Neuronal stem cell (in vitro differentiated cells): ENCODE measurements at regions not wholly inside any gene's neighbourhood (a gene's known extent, or its start where the extent isn't known, plus 50 kb on each side); places are given as distances from the start of the nearest gene placed in this dataset.

Source experiments
- DNase-seq: peaks from one replicate; pipeline ENCODE4 v3.0.0-alpha.2; 2013; ENCODE audit warnings: low spot score
- H2AFZ ChIP-seq: one replicate; pipeline ENCODE4 v1.6.1; 2013; ENCODE audit warnings: mild to moderate bottlenecking, low read length, inconsistent platforms
- H2AK5ac ChIP-seq: 2 replicates; pipeline ENCODE4 v1.6.1; 2013; ENCODE audit warnings: low read depth, mild to moderate bottlenecking, inconsistent platforms, low read length, moderate library complexity, mixed read lengths
- H2BK120ac ChIP-seq: 2 replicates; pipeline ENCODE4 v1.6.1; 2013; ENCODE audit warnings: low read depth, mild to moderate bottlenecking, inconsistent platforms, low read length, moderate library complexity, mixed read lengths
- H2BK12ac ChIP-seq: one replicate; pipeline ENCODE4 v1.6.1; 2013; ENCODE audit warnings: low read length, inconsistent platforms
- H2BK15ac ChIP-seq: 2 replicates; pipeline ENCODE4 v1.6.1; 2013; ENCODE audit warnings: mild to moderate bottlenecking, low read length, inconsistent platforms, mixed read lengths
- H2BK5ac ChIP-seq: one replicate; pipeline ENCODE4 v1.6.1; 2013; ENCODE audit warnings: inconsistent platforms, mild to moderate bottlenecking, low read length, moderate library complexity
- H3K14ac ChIP-seq: one replicate; pipeline ENCODE4 v1.6.1; 2013; ENCODE audit warnings: low read length, inconsistent platforms
- H3K18ac ChIP-seq: 2 replicates; pipeline ENCODE4 v1.6.1; 2013; ENCODE audit warnings: low read length, inconsistent platforms
- H3K23ac ChIP-seq: 2 replicates; pipeline ENCODE4 v1.6.1; 2013; ENCODE audit warnings: low read depth, mild to moderate bottlenecking, mixed read lengths, low read length, inconsistent platforms; ENCODE audit not compliant: poor library complexity
- H3K27ac ChIP-seq: replicated peaks from 3 replicates; pipeline ENCODE4 v1.5.1; 2013; ENCODE audit warnings: low read length, inconsistent platforms
- H3K27me3 ChIP-seq, 3 experiments: 2 replicates each; pipeline ENCODE4 v1.6.1; 2013; ENCODE audit warnings: low read length in 3 of 3, mild to moderate bottlenecking in 2 of 3, inconsistent platforms in 1 of 3, low read depth in 1 of 3, mixed read lengths in 1 of 3, moderate library complexity in 1 of 3; ENCODE audit not compliant: control insufficient read depth in 3 of 3, insufficient read depth in 3 of 3
- H3K36me3 ChIP-seq, 2 donors: replicated peaks in 1 of 2; 2 replicates each; pipeline ENCODE4 v1.6.1; 2013; ENCODE audit warnings: low read length in 2 of 2; ENCODE audit not compliant: control insufficient read depth in 2 of 2, insufficient read depth in 2 of 2
- H3K4ac ChIP-seq: 2 replicates; pipeline ENCODE4 v1.6.1; 2013; ENCODE audit warnings: inconsistent platforms, mild to moderate bottlenecking, low read length, moderate library complexity
- H3K4me1 ChIP-seq, 2 donors: 1 replicate in 1 of 2; 2 replicates in 1 of 2; pipeline ENCODE4 v1.6.1; 2013; ENCODE audit warnings: low read length in 2 of 2, low read depth in 1 of 2; ENCODE audit not compliant: control insufficient read depth in 2 of 2, insufficient read depth in 1 of 2
- H3K4me2 ChIP-seq: one replicate; pipeline ENCODE4 v1.6.1; 2013; ENCODE audit warnings: mild to moderate bottlenecking, low read length, inconsistent platforms; ENCODE audit not compliant: insufficient read depth, poor library complexity, severe bottlenecking
- H3K4me3 ChIP-seq, 2 donors: 2 replicates each; pipeline ENCODE4 v1.5.1; 2013; ENCODE audit warnings: low read length in 2 of 2, mild to moderate bottlenecking in 2 of 2, inconsistent platforms in 1 of 2, moderate library complexity in 1 of 2
- H3K79me1 ChIP-seq: one replicate; pipeline ENCODE4 v1.6.1; 2013; ENCODE audit warnings: low read depth, mild to moderate bottlenecking, inconsistent platforms, low read length, moderate library complexity
- H3K9ac ChIP-seq: one replicate; pipeline ENCODE4 v1.6.1; 2013; ENCODE audit warnings: mild to moderate bottlenecking, low read depth, low read length, inconsistent platforms; ENCODE audit not compliant: poor library complexity
- H3K9me3 ChIP-seq, 2 donors: replicated peaks in 1 of 2; 2 replicates each; pipeline versions ENCODE3 to v1.6.1; 2013; ENCODE audit warnings: low read length in 2 of 2, mild to moderate bottlenecking in 2 of 2, inconsistent platforms in 1 of 2, low read depth in 1 of 2, mixed read lengths in 1 of 2, moderate library complexity in 1 of 2; ENCODE audit not compliant: control insufficient read depth in 2 of 2, insufficient read depth in 1 of 2
- H4K8ac ChIP-seq: one replicate; pipeline ENCODE4 v1.6.1; 2013; ENCODE audit warnings: low read depth, mild to moderate bottlenecking, inconsistent platforms, low read length, moderate library complexity
- H4K91ac ChIP-seq: one replicate; pipeline ENCODE4 v1.6.1; 2013; ENCODE audit warnings: low read length, low read depth, mild to moderate bottlenecking, inconsistent platforms; ENCODE audit not compliant: poor library complexity
- WGBS, 2 donors: extraction: QIAGEN DNeasy Blood & Tissue Kit; methylation state at CpG; one replicate each; pipeline ENCODE4 v1.1.7; 2013; ENCODE audit warnings: missing lambda C conversion rate in 2 of 2, mixed read lengths in 1 of 2; ENCODE audit not compliant: insufficient read length in 2 of 2, insufficient replicate concordance in 1 of 2; ENCODE audit errors: extremely low coverage in 2 of 2; 5-methylcytosine and 5-hydroxymethylcytosine counted together

DNA sequence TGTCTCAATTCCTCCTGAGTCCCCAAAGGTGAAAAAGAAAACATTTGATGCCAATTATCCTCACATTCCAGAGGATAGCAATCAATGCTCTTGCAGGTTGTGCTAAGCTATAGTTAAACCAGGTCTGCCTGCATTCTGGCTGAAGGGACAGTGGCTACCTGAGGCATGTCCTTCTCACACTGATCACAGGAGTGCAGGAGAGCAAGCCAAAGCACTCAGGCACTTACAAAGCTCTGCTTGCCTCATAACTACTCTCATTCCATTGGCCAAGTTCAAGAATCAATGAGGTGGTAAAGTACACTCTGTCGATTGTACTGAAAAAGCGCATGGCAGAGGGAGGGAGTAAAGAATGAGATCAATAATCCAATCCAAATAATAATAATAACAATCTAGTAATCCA lies 342.0 kb upstream of the PPP2R3A start:
- Histone ChIP-seq H3K4me2 (no peak overlapping the region), H3K4ac (no peak overlapping the region), H2AFZ (no peak overlapping the region), H3K79me1 (no peaks in the 10 kb centered on the region), H3K36me3 (no peaks in the 10 kb centered on the region), H2AK5ac (no peak overlapping the region), H3K4me1 (no peaks in the 10 kb centered on the region), H2BK5ac (no peak overlapping the region), H4K8ac (no peak overlapping the region), H3K9me3 (no peaks in the 10 kb centered on the region), H2BK120ac (no peak overlapping the region), H3K4me3 (no peak overlapping the region), H3K9ac (no peak overlapping the region), H2BK15ac (no peak overlapping the region), H3K27ac (no peak overlapping the region), H3K23ac (no peak overlapping the region), H4K91ac (no peak overlapping the region), H3K27me3 (no peaks in the 10 kb centered on the region), H3K18ac (no peak overlapping the region), H2BK12ac (no peak overlapping the region), H3K14ac (no peak overlapping the region)
- WGBS, 2 donors, result no CpG with 5 or more reads among the region's 2 CpGs
- DNase-seq, result no peak

DNA sequence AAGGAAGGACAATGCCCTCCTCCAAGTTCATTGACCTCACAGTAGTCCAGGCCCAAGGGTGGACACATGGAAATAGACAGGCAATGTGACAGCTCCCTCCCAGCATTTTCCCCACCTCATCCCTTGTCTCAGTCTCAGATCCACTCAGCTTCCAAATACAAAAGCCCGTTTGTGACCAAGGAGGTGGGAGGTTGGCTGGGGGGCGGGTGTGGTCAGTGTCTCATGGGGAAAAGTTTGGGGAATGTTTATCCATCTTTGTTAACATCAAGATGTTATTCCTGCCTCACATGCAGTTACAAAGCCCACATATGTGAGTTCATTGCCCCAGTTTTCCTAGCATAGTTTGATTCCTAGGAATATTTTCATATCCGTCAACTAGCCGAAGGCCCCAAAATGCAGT lies 338.5 kb upstream of the PPP2R3A start:
- H2AK5ac ChIP-seq, result no peak overlapping the region
- peaks cover 0 to 12% of the 10 kb centered on the region in 2 donors for H3K4me1 ChIP-seq
- DNase-seq, result no peak
- H2BK12ac ChIP-seq, result no peak overlapping the region
- no peak overlapping the region for H2BK5ac ChIP-seq
- H3K9ac ChIP-seq, result no peak overlapping the region
- no peak overlapping the region for H2BK15ac ChIP-seq
- no peaks in the 10 kb centered on the region for H3K36me3 ChIP-seq
- H3K18ac ChIP-seq, result no peak overlapping the region
- H2AFZ ChIP-seq, result no peak overlapping the region
- H3K79me1 ChIP-seq, result no peaks in the 10 kb centered on the region
- no peak overlapping the region for H3K23ac ChIP-seq
- H3K4me2 ChIP-seq, result no peak overlapping the region
- H3K14ac ChIP-seq, result no peak overlapping the region
- no peaks in the 10 kb centered on the region for H3K27me3 ChIP-seq
- H4K91ac ChIP-seq, result no peak overlapping the region
- WGBS, 2 donors, result no CpG with 5 or more reads among the region's 4 CpGs
- no peak overlapping the region for H4K8ac ChIP-seq
- H3K9me3 ChIP-seq, result no peaks in the 10 kb centered on the region
- H2BK120ac ChIP-seq, result no peak overlapping the region
- no peak overlapping the region for H3K4ac ChIP-seq
- H3K4me3 ChIP-seq, result no peak overlapping the region
- H3K27ac ChIP-seq, result no peak overlapping the region

DNA sequence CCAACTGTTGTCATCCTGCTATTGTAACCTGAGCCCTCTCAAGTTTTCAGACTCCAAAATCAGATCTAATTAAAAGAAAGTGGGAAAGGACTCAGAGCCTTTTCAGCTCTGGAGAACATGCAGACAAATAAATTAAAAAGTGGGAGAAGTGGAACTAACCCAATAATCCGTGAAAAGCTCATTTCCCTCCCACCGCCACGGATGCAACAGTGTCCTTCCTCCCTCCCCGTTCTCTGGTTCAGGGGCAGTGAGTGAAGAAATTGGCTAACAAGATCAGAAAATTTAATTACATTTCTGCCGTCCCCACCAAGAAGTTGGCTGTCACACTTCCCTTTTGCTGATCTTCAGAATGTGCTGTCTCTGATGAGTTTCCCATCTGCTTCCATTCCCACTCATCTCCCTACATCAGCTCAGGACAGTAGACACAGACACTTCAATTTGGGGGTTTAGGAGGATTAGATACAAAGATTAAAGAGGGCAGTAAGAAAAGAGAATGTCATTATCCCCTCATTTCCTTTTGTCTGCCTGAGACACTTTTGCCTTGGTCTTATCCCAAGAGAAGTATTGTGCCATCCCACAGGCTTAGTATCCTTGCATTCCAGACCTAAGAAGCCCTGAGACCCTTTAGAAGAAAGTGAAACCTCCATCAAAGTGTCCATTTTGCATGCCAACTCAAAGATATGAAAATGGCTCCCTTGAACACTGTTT lies 335.7 kb upstream of the PPP2R3A start:
- no peak overlapping the region for H3K18ac ChIP-seq
- no peak overlapping the region for H2BK5ac ChIP-seq
- H2AK5ac ChIP-seq, result no peak overlapping the region
- no peaks in the 10 kb centered on the region for H3K27me3 ChIP-seq
- WGBS, 2 donors, result no CpG with 5 or more reads among the region's 5 CpGs
- no peak overlapping the region for H3K4me3 ChIP-seq
- H3K9me3 ChIP-seq, result no peaks in the 10 kb centered on the region
- no peak overlapping the region for H3K4me2 ChIP-seq
- H3K36me3 ChIP-seq, result no peaks in the 10 kb centered on the region
- H4K91ac ChIP-seq, result no peak overlapping the region
- H2BK15ac ChIP-seq, result no peak overlapping the region
- peaks cover 0 to 12% of the 10 kb centered on the region in 2 donors for H3K4me1 ChIP-seq
- H2AFZ ChIP-seq, result no peak overlapping the region
- no peak overlapping the region for H4K8ac ChIP-seq
- DNase-seq, result no peak
- no peak overlapping the region for H3K14ac ChIP-seq
- H3K9ac ChIP-seq, result no peak overlapping the region
- H3K23ac ChIP-seq, result no peak overlapping the region
- H2BK120ac ChIP-seq, result no peak overlapping the region
- no peak overlapping the region for H3K4ac ChIP-seq
- H3K27ac ChIP-seq, result no peak overlapping the region
- H2BK12ac ChIP-seq, result no peak overlapping the region
- no peaks in the 10 kb centered on the region for H3K79me1 ChIP-seq

DNA sequence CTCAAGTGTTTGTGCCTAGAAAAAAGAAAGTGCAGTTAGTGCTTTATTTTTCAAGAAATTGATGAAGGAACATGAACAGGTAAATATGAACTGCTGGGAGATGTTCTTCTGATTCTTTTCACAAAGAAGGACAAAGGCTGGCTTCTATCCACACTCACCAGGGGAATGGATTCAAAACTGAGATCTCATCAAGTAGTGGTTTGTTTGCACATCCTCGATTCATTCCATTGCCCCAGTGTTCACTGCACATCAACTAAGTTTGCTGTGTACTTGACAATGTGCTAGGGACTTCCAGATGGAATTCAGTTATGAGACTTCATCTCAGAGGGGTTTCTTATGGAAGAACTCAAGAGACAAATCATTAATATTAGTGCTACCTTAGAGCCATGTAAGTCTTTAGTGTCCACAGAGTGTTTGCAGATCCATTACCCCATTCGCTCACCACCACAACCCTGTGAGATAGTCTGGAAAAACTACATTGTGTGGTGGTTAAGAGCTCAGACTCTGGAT lies 332.9 kb upstream of the PPP2R3A start:
- no peak overlapping the region for H3K23ac ChIP-seq
- no peaks in the 10 kb centered on the region for H3K9me3 ChIP-seq
- H3K9ac ChIP-seq, result no peak overlapping the region
- no peak overlapping the region for H4K8ac ChIP-seq
- no peak overlapping the region for H2AFZ ChIP-seq
- H3K4me3 ChIP-seq, result no peak overlapping the region
- no peak overlapping the region for H2BK12ac ChIP-seq
- H3K4ac ChIP-seq, result no peak overlapping the region
- H3K27ac ChIP-seq, result no peak overlapping the region
- H3K36me3 ChIP-seq, result no peaks in the 10 kb centered on the region
- H4K91ac ChIP-seq, result no peak overlapping the region
- DNase-seq, result no peak
- H3K18ac ChIP-seq, result no peak overlapping the region
- no peaks in the 10 kb centered on the region for H3K79me1 ChIP-seq
- H3K4me2 ChIP-seq, result no peak overlapping the region
- H2BK15ac ChIP-seq, result no peak overlapping the region
- peaks cover 0 to 12% of the 10 kb centered on the region in 2 donors for H3K4me1 ChIP-seq
- WGBS, 2 donors, result no CpG with 5 or more reads among the region's 2 CpGs
- no peak overlapping the region for H3K14ac ChIP-seq
- no peak overlapping the region for H2AK5ac ChIP-seq
- H2BK5ac ChIP-seq, result no peak overlapping the region
- no peak overlapping the region for H2BK120ac ChIP-seq
- H3K27me3 ChIP-seq, result no peaks in the 10 kb centered on the region
